ENCODE measurements at regions not wholly inside any gene's neighbourhood (a gene's known extent, or its start where the extent isn't known, plus 50 kb on each side); places are given as distances from the start of the nearest gene placed in this dataset.

GRCh38 chr4:7134737-7135388, 57.5 kb upstream of the SORCS2 start:
- TF ChIP-seq CTCF (conservative IDR thresholded peaks at IDR 0.05; ENCODE audit: low read depth, low read length): no peak
- TF ChIP-seq EZH2 (IDR thresholded peaks at IDR 0.05; ENCODE audit: low read length, unreplicated experiment): no peak
- no peak for TF ChIP-seq EZH2phosphoT487 (IDR thresholded peaks at IDR 0.05; ENCODE audit: borderline replicate concordance, low read length)

Measured in PC-3 (cell line).